Prostate gland (tissue), 2 donors: ENCODE measurements at regions not wholly inside any gene's neighbourhood (a gene's known extent, or its start where the extent isn't known, plus 50 kb on each side); places are given as distances from the start of the nearest gene placed in this dataset.

Experiments
- POLR2A ChIP-seq: fragments of 450-650 bp; IDR thresholded peaks from one replicate; pipeline ENCODE4 v1.6.1; 2016; ENCODE audit warnings: antibody characterized with exemption, mild to moderate bottlenecking
- POLR2AphosphoS5 ChIP-seq: sonication (generic); formaldehyde crosslinking; IDR thresholded peaks from one replicate; pipeline ENCODE4 v1.6.1; 2017; ENCODE audit warnings: antibody characterized with exemption
- TF ChIP-seq, protein P1 (sequence below), 4 experiments: fragments of 200-600 bp in 2 of 4; fragments of 450-650 bp in 2 of 4; sonication (generic) in 2 of 4; IDR thresholded peaks; 1 replicate in 3 of 4; 2 replicates in 1 of 4; pipeline ENCODE4 v1.5.1; 2016 to 2019; ENCODE audit warnings: antibody characterized with exemption in 4 of 4, mild to moderate bottlenecking in 2 of 4, moderate library complexity in 2 of 4

DNA sequence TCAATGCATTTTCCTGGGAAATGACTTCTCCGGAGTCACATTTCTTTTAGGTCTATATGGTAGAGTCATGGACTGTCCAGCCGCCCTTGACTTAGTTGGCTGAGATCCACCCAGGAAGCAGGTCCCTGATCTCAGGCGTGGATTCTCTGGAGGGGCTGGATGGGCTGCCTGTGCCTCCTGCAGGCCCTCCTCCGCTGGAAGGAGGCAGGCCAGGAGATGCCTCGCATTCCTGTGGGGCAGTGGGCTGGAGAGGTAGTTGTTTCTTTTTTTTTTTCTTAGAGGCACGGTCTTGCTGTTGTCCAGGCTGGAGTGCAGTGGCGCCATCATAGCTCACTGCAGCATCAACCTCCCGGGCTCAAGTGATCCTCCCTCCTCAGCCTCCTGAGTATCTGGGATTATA, 129.0 kb upstream of the MYCN start:
- TF ChIP-seq POLR2A (no peak), POLR2AphosphoS5 (no peak)
- TF ChIP-seq, protein P1, sequence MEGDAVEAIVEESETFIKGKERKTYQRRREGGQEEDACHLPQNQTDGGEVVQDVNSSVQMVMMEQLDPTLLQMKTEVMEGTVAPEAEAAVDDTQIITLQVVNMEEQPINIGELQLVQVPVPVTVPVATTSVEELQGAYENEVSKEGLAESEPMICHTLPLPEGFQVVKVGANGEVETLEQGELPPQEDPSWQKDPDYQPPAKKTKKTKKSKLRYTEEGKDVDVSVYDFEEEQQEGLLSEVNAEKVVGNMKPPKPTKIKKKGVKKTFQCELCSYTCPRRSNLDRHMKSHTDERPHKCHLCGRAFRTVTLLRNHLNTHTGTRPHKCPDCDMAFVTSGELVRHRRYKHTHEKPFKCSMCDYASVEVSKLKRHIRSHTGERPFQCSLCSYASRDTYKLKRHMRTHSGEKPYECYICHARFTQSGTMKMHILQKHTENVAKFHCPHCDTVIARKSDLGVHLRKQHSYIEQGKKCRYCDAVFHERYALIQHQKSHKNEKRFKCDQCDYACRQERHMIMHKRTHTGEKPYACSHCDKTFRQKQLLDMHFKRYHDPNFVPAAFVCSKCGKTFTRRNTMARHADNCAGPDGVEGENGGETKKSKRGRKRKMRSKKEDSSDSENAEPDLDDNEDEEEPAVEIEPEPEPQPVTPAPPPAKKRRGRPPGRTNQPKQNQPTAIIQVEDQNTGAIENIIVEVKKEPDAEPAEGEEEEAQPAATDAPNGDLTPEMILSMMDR (IDR thresholded peaks at IDR 0.05): no peak
